22Rv1 (cell line): ENCODE measurements at regions not wholly inside any gene's neighbourhood (a gene's known extent, or its start where the extent isn't known, plus 50 kb on each side); places are given as distances from the start of the nearest gene placed in this dataset.

Experiments used
- H3K27ac ChIP-seq: fragments of 450-650 bp; 2 replicates; pipeline ENCODE4 v1.5.1; 2017
- CTCF ChIP-seq: fragments of 450-650 bp; IDR thresholded peaks from 2 replicates; pipeline ENCODE4 v1.5.1; 2017; ENCODE audit warnings: mild to moderate bottlenecking
- ZFX ChIP-seq: fragments of 450-650 bp; IDR thresholded peaks from 2 replicates; pipeline ENCODE4 v1.6.1; 2017; ENCODE audit warnings: antibody characterized with exemption, borderline replicate concordance

GRCh38 chr16:74117798-74118197 is 178.8 kb upstream of the PSMD7 start:
- TF ChIP-seq ZFX (no peak), CTCF (no peak)
- no peak overlapping the region for H3K27ac ChIP-seq

GRCh38 chr16:74113545-74113944 is 183.1 kb upstream of the PSMD7 start:
- no peak overlapping the region for H3K27ac ChIP-seq
- TF ChIP-seq ZFX (no peak), CTCF (no peak)

GRCh38 chr16:74111456-74111982 is 185.1 kb upstream of the PSMD7 start:
- H3K27ac ChIP-seq = no peak overlapping the region
- TF ChIP-seq ZFX = no peak
- TF ChIP-seq CTCF = no peak

- TF ChIP-seq ZFX (no peak), CTCF (peak; percentile 90)
- H3K27ac ChIP-seq = no peak overlapping the region; the same call in 1 of the 2 replicates
Measured at GRCh38 chr16:74107795-74108610, 188.6 kb upstream of the PSMD7 start.

GRCh38 chr16:74104022-74104421 is 192.6 kb upstream of the PSMD7 start:
- TF ChIP-seq ZFX (no peak), CTCF (no peak)
- no peak overlapping the region for H3K27ac ChIP-seq

- TF ChIP-seq ZFX (no peak), CTCF (no peak)
- H3K27ac ChIP-seq = no peak overlapping the region
Measured at GRCh38 chr16:74101379-74102137, 195.1 kb upstream of the PSMD7 start.
